ENCODE measurements at regions not wholly inside any gene's neighbourhood (a gene's known extent, or its start where the extent isn't known, plus 50 kb on each side); places are given as distances from the start of the nearest gene placed in this dataset.

DNA sequence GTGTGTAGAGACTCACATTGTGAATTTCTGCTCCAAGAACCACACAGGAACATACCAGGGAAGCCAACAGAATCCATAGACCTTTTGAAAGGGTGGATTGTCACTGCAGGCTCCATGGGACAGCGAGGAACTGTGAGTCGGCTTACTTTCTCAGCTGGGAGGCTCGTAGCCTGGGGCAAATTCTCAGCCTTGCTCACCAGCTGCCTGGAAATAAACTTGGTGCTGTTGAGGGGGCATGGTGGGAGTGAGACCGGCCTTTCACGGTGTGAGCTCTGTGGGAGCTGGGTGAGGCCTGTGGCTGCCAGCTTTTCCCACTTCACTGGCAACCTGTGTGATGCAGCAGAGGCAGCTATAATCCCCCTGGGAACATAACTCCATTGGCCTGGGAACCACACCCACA lies 146.6 kb upstream of the P2RY1 start:
- no peak for TF ChIP-seq POLR2A (IDR thresholded peaks at IDR 0.05)
- TF ChIP-seq, protein P1, sequence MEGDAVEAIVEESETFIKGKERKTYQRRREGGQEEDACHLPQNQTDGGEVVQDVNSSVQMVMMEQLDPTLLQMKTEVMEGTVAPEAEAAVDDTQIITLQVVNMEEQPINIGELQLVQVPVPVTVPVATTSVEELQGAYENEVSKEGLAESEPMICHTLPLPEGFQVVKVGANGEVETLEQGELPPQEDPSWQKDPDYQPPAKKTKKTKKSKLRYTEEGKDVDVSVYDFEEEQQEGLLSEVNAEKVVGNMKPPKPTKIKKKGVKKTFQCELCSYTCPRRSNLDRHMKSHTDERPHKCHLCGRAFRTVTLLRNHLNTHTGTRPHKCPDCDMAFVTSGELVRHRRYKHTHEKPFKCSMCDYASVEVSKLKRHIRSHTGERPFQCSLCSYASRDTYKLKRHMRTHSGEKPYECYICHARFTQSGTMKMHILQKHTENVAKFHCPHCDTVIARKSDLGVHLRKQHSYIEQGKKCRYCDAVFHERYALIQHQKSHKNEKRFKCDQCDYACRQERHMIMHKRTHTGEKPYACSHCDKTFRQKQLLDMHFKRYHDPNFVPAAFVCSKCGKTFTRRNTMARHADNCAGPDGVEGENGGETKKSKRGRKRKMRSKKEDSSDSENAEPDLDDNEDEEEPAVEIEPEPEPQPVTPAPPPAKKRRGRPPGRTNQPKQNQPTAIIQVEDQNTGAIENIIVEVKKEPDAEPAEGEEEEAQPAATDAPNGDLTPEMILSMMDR (IDR thresholded peaks at IDR 0.05) = no peak
- TF ChIP-seq POLR2AphosphoS5 (IDR thresholded peaks at IDR 0.05) = no peak
- no peak for TF ChIP-seq EP300 (IDR thresholded peaks at IDR 0.05; ENCODE audit: low read depth)

All from transverse colon (tissue), 4 donors.